ENCODE measurements at regions not wholly inside any gene's neighbourhood (a gene's known extent, or its start where the extent isn't known, plus 50 kb on each side); places are given as distances from the start of the nearest gene placed in this dataset.

DNA sequence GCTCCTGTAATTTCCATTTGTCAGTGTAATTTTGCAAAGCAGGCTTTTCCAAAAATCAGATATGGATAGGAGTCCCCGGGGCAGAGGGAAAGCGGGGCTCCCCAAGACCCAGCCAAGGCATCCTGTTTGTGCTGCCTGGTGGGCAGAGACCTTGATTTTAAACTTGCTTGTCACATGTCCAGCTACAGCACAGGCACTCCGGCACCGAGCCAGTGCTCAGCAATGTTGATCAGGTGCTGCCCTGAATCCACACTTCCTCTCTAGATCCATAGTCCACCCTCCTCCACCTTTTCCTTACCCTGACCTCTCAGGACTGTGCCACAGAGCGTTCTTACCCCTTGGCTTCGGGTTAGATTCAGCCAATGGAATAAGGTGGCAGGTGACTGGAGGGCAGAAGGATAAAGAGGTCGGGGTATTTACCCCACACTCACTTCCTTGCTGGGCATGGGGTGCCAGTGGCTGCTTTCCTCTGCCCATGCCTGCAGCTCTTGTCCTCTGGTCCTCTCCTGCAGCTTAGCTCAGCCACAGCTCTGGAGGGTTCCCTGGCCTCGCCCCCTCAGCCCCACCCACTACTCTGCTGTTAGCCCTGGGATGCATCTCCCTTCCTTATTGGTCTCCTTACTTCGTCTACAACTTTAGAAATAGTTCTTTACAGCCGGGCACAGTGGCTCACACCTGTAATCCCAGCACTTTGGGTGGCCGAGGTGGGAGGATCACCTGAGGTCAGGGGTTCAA is 80.1 kb downstream of the IRF2BPL start:
- DNase-seq, result no peak

DNA sequence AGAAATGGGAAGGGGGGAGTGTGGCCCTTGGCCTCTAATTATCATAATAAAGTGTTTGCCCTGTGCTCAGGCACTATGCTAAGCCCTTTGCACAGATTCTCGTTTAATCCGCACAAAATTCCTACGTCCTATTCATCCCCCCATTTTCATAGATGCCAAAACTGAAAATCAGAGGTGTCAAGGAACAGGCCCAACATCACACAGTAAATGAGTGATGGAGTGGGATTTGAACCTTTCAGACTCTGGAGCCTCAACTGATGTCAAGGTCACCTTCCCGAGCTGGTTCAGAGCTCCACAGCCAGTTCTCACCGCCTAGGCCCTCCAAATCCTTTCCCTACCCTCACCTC is 80.7 kb downstream of the IRF2BPL start:
- DNase-seq, result no peak

DNA sequence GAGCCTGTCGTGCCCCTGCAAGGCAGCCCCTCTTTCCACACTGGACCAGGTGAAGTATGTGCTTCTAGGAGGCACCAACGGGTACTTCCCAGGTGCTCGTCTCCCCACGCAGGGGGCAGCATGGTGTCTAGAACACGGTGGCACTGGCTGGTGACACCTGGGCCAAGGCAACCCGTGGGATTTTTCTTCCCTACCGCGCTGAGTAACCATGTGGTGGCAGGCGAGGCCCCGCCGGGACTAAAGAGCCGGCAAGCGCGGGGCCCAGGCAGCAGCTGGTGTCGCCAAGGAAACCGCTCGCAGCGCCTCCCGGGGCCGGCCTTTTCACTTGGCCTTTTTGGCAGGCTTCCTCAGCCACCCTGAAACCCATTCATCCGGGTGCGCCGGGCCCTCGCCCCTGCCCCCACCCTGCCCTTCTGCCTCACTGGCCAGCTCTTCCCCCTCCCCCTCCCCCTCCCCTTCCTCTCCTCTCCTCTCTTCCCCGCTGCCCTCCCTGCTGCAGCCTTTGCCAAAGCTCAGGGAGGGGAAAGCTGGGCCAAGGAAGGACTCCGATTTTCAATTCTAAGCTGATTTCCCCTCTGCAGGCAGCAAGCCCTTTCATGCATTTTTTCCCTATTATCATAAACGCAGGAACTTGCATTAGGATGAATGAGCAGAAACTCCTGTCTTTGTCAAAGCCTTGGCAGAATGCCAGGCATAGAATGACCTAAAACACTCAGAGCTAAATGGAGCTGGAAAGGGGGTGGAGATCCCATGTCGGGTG is 81.2 kb downstream of the IRF2BPL start:
- peak; percentile 90 for DNase-seq

DNA sequence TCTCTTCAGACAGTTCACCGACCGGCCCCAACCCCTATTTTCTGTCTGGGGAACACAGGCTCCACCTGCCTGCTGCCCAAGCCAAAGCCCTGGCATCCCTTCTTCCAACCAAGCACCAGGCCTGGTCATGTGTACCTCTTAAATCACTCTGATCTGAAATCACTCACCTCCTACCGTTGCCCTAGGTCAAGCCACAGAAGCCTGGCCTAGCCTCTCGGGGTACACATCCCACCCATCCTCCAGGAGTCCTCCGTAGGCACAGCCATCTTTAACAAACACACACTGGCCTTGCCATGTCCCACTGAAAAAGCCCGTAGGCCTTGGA is 81.8 kb downstream of the IRF2BPL start:
- DNase-seq, result no peak

DNA sequence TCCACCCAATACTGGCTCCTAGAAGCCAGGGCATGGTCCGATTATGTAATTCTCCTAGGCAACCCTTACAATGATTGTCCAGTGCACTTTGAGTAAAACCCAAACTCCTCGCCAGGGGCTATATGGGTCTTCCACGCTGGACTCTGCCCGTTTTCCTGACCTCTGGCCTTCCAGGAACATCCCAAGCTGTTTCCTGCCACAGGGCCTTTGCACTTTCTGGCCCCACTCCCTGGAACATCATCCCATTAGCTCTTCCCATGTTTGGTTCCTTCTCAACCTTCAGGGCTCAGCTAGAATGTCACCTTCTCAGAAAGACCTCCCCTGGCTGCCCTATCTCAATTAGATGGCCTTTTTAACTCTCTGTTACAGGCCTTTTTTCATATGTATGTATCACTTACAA is 85.4 kb downstream of the IRF2BPL start:
- no peak for DNase-seq

DNA sequence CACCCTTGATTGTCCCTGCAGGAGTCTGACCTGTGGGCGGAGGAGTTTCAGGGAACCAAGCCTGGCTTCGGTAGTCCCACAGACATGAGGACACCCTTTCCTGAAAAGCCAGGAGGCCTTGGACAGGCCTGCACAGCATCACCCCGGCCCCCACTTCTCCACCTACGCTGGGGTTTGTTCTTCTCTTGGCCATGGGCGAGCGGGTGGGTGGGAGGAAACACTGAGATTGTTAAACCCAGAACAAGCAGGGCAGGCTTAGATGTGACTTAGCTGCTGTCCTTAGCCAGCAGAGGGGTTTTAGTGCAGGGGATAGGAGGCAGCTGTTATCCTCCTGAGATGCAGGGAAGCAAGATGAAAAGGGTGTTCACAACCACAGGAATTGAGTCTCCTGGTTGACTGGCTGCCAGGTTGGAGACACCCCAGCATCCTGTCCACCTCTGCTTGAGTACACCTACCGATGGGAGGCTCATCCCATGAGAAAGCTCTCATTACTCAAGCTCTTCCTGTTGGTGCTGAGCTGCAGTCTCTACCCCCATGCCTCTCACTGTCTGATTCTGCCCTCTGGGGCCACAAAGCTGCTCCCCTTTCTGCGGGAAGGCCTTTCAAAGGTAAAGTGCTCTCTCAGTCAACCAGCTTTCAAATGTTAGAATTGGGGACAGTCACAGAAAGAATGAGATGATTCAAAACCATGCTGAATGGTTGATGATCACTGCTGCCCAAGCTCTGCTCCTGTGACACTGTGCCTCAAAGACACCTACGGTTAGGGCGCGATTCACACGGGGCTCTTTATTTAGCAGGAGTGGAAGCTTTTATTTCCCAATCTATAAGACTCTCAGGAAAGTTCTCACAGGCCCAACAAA is 86.3 kb downstream of the IRF2BPL start:
- no peak for DNase-seq

DNA sequence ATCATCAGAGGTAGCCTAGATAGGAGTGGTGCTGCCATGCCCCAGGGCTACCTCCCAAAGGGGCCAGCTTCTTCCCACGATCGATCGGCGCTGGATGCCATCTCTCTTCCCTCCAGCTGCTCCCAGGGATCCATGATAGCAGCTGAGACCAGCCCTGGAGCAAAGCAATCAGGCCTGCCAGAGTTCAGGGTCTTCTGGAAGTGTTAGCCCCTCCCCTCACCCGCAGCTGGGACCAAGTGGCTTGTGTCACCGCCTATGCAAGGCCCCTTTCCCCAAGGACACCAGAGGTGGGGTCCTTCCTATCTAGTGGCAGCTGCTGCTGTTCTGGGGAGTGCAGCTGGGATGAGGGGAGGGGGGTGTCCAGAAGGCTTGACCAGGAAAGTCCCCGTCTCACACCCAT is 87.0 kb downstream of the IRF2BPL start:
- DNase-seq, result no peak

DNA sequence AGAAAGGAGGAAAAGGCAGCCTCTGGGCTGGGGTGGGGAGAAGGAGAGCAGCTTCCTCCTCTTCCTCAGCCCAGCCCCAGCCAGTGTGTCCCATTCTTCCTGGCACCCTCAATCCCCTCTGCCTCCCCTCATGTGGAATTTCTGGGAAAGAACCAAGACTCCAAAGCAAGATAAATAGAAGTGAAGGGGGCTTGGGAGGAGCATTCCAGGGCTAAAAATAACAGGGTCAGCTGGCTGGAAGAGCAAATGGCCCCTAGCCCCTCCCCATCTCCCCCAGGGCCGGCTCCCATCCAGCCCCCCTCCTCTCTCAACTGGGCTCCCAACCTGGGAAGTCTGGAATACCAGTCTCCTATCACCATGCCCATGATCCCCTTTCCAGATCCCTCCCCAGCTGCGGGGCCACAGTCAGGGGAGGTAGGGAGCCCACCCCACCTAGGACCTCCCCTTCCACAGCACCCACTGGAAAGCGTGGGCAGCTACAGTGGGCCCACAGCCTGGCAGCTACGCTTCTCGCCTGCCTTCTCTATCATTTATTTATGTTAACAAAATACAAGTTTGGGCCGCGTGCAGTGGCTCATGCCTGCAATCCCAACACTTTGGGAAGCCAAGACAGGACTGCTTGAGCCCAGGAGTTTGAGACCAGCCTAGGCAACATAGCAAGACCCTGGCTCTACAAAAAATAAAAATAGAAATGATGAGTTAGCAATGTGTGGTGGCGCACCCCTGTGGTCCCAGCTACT is 88.3 kb downstream of the IRF2BPL start:
- no peak for DNase-seq

DNA sequence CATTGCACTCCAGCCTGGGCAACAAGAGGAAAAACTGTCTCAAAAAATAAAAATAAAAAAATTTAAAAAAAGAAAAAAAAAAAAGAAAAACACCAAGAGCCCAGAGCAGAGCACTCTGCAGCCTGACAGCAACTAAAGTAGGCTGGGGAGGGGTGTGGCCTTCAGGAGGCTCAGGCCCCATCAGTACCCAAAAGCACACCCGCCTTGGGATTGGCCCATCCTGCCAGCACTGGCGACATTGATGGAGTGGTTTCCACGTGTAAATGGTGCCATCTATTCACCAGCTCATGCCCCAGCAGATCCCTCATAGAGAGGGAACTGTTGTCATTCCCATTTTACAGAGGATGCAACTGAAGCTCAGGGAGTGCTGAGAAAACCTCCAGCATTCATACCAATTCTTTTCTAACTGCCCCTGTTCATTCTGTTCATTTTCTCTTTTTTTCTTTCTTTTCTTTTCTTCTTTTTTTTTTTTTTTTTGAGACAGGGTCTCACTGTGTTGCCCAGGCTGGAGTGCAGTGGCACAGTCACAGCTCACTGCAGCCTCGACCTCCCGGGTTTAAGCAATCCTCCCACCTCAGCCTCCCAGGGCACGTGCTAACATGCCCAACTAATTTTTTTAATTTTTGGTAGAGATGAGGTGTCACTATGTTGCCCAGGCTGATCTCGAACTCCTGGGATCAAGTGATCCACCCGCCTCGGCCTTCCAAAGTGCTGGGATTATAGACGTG is 89.3 kb downstream of the IRF2BPL start:
- DNase-seq, result no peak

DNA sequence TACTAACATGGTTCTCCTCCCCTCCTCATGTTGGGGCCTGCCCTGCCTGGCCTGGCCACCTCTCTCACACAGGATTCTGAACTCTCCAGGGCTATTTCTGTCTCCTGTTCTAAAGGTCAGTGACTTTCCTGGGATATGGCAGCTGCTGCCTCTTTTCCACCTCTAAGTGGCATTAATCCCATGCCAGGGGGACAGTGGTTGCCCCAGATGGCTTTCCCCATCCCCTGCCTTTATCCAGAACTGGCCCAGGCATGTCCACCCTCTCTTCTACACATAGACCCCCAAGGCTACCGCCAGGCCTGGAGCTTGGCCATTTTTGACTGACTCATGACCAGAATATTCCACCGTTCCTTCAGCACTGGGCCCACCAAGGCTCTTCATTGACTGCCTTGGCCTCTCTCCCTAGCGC is 90.4 kb downstream of the IRF2BPL start:
- DNase-seq, result peak; percentile 65

DNA sequence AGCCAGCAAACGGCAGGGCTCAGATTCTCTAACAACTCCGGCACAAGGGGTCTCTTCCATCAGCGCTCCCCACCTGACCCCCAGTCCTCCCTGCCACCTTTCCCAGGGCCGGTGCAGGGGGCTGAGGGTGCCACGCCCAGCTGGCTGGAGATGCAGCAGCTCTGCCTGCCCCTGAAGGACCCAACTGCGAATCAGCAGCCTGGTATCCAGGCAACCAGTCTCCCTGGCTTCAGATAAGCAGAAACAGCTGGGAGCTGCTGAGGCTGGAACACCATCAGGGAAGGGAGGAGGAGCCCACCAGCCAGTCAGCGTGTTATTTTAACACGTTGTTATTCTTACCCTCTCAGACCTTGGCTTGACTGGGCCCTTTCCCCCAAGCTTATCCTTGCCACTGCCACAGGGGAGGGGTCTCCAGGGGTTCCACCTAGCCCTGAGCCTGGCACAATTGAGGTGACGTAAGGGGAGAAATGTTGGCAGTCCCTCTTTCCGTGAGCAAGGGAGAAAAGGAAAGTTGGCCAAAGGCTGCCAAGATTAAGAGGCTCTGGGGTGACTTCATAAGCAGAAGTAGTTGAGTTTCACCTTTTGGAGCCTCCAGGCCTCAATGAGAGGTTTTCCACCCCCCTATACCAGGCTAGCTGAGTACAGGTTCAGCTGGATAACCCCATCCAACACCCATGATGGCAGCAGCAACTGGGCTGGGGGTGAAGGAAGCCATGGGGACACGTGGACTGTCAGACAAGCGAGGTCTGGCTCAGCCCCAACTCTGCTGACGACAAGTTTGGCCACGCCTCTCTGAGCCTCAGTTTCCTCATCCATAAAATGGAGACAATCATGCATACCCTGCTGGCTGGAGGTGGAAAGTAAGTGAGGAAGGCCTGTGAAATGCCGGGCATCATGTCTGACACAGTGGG is 91.1 kb downstream of the IRF2BPL start:
- DNase-seq, result peak; percentile 92

DNA sequence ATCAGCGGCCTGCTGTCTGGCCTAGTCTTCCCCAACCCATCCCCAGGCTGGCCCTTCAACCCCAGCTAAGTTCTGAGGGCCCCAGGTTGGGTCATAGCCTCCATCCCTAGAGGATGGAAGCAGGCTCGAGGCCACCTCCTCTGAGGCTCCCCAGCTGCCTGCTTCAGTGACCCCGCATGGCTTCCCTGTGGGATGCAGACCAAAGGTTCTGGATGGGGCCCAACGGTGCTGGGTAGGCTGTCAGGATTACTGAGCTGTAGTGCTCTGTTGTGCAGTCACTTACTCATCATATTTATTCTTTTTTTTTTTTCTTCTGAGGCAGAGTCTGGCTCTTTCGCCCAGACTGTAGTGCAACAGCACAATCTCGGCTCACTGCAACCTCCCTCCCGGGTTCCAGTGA is 92.0 kb downstream of the IRF2BPL start:
- DNase-seq, result peak; percentile 53

DNA sequence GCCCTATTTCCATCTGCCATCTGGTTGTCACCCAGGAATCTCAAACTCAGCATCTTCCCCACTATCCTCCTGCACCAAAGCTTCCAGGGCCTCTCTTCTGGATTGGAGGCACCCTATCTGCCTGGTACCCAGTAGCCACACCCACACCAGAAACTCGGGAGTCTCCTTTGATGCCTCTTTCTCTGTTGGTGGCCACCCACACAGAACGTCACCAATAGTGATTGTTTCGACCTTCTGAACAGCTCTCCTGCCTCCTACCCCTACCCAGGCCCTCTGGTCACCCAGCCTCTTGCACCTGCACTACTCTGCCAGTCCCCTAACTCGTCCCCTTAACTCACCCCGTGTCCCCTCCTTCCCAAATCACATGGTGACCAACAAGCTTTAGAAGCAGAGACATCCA is 95.0 kb downstream of the IRF2BPL start:
- DNase-seq, result no peak

DNA sequence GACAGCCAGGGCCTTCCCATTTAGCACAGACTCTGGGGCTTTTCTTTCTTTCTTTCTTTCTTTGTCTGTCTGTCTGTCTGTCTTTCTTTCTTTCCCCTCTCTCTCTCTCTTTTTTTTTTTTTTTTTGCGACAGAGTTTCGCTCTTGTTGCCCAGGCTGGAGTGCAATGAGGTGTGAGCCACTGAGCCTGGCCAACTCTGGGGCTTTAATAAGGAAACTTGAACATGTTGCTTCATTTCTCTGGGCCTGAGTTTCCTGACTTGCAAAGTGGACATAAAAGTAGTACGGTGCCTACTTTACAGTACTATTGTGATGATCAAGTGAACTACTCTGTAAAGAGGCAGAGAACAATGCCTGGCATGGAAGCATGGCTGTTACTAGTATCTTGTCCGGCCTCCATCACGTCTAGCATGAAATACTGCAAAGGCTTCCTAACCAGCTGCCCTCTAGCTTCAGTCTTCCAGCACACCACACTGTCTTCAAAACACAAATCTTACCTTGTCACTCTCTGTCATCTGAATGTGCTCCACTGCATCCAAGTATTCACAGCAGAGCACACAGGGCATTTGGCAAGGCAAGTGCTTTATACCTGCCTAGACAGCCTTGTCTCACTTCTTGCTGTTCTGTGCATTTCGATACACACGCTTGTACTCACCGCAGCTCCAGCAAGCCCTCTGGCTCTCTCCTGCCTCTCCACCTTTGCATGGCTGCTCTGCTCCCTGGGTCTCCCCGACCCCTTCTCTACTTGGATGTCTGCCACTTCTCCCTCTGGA is 96.7 kb downstream of the IRF2BPL start:
- DNase-seq, result no peak

DNA sequence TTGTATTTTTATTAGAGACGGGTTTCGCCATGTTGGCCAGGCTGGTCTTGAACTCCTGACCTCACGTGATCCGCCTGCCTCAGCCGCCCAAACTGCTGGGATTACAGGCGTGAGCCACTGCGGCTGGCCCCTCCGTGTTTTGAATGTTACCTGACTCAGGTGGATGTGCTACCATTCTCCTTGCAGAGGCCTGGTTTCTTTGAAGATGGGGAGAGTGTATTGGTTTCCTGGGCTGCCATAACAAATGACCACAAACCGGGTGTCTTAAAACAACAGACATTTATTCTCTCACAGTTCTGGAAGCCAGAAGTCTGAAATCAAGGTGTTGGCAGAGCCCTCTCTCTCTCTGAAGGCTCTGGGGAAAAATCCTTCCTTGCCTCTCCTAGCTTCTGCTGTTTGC is 98.0 kb downstream of the IRF2BPL start:
- no peak for DNase-seq

DNA sequence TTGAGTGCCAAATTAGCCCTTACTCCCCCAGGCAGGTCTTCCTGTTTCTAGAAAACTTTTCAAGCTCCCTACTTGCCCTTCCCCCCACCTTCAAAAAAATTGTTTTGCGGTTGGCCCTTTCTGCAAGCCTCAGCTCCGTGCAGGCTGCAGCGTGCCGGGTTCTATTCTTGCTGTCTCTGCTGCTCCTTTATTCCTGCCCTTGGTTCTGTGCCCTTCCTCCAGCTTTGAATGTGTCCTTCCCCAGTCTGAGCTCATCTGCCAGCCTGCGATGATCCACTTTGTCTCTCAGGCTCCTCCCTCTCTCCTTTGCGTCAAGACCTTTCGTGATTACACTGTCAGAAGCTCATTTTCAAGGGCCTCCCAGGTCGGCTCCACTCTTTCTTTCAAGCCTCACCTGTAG is 98.6 kb downstream of the IRF2BPL start:
- DNase-seq, result peak; percentile 52

DNA sequence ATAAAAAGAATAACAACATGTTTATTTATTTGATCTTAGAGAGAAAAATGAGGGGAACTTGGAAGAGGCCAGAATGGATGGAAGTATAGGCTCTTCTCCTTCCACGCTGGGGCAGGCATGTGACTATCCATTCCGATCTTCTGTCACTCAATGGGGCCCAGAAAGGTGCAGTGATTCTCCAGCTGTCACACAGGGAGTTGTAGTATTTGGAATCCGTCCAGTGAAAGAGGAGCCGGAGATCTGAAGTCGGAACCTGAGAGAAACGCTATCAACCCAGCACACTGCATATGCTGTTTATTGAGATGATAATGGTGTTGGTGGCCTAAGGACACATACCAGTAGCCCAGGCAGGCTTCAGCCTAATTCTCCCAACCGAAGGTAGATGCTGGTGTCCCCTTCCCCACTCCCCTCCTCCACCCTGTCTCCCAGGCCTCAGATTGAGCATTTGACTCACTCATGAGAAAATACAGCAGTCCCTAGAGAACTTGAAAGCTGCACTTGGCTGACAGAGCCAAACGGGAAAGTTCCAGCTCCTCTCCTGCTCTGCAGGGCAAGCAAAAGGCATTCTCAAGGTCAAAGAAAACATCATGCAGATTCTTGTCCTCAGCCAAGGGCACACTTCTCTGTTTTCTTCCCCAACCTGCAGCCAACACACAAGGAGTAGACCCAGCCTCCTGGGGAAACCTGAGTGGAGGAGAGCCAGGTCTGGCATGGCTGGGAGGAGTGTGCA is 100.4 kb downstream of the IRF2BPL start:
- no peak for DNase-seq

DNA sequence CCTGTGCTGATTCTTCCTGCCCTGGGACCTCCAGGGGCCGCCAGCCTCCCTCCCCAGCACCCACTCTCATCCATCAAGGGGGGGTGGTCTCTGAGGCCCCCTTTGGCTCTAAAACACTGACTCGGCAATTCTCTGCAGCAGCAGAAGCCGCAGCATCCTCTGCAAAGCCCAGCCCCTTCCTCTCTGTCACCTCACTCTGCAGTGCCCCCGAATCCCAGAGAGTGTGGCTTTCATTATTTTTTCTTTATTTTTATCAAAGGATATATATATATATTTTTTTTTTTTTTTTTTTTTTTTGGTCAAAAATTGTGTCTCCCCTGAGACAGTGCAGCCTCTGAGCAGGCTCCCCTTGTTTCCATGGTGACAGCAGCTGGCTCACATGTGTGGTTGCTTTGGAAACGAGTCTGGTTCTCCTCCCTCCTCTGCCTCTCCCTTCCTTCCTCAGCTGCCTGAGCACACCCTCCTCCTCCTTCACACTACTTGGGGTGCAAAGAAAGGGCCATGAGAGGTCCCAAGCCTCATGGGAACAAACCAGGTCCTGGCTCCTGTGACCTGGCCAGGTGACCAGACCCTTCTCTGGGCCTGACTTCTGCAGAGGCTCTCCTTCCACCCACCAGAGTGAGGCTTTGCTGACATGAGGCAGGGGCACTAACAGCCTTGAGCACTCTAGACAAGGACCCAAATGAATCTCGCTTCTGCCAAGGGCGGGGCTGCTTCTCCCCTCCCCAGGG is 100.5 kb downstream of the LRRC74A start:
- DNase-seq, result peak; percentile 87

DNA sequence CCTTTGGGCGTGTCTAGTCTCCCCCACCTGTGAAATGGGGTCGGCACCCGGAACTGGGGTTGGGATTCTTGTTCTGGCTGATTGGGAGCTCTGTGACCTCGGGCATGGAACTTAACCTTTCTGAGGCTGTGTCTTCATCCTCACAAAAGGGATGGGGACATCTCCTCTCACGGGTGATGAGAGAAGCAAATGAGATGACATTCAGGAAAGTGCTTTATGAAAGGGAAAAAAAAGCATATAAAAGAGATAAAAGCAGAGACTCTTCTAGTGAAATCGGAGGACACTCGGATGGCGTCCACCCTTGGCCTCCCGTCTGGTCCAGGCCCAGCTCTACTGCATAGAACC is 98.9 kb downstream of the LRRC74A start:
- no peak for DNase-seq

Measured in fibroblast of skin of scalp (primary cell).